Endometrium (tissue), 2 donors: ENCODE measurements at regions not wholly inside any gene's neighbourhood (a gene's known extent, or its start where the extent isn't known, plus 50 kb on each side); places are given as distances from the start of the nearest gene placed in this dataset.

Experiments used
- FAIRE-seq: peaks from 2 replicates; lab custom pipeline; 2012; peaks lifted over from hg19 to GRCh38; lab: Jason Lieb, UNC
- donor health status: control.
- donor health status: control.

DNA sequence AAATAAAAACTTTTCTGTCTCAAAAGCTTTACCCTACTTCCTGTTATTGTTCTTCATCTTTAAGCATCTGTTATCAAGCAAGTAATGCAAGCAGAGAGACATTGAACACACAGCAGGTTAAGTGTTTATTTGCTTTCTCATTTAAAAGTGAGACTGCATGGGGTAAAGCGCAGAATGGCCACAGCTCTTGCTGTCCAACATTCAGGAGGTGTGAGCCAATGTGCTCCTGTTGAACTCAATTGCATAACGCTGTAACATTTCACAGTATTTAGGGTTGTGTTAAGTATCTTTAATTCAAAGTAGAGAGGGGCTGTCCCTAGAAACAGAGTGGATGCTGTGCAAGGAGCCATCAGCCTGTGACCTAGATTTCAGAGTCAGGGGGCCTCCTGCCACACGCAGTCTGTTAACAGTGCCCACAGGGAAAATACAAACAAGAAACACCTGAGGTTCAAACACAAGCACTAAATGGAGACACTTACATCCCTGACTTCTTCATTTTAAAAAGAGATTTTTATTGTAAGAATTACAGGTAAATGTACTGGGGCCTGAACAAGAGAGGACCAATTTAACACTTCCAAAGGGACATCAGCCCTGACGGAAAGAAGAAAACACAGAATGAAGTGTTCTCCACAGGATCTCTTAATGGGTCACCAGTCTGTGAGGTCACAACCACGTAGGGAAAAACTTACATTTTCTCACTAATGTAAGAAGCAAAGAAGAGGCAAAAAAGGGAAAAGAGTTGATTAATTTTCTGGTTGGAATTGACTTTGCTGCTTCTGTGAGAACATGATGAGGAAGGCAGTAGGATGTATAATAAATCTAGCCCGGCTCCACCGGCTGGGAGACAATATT is 815.1 kb downstream of the VGLL3 start:
- no peak for FAIRE-seq

DNA sequence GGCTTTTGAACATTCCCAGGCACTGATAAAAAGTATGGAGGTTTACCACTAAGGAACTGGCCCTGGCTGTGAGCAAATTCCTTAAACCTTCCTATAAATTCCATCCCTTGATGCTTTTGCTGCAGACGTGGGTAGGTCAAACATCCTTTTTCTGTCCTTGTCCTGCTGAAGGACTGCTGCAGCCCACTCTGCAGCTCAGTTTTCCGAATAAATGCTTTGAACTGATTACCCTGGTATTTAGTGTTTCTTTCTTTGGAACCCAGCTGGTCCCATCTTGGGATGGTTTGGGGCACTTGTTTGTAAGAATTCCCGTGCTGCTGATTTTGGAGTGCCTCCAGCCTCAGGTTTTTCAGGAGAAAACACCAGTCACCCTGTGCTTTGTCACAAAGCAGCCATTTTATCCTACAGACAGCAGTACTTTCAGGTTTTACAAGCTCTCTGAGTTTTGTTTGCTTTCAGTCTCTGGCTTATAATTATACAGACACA is 815.9 kb downstream of the VGLL3 start:
- no peak for FAIRE-seq

DNA sequence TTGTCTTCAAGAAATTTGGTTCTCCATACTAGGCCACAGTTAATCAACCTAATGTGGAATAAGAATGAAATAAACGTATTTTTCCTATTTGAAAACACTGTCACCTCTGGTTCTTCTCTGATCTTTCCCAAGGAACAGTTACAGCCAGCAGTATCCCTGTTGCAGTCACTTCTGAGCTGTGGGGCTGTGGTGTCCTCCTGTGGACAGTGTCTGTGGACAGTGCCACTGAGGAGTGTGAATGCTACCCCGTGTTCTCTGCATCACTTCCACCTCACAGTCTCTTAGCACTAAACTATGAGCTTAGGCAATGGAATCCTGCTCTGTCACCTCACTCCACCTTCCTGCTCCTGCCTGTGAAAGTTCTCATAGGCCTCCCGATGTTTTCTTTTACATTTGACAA is 817.5 kb downstream of the VGLL3 start:
- no peak for FAIRE-seq

DNA sequence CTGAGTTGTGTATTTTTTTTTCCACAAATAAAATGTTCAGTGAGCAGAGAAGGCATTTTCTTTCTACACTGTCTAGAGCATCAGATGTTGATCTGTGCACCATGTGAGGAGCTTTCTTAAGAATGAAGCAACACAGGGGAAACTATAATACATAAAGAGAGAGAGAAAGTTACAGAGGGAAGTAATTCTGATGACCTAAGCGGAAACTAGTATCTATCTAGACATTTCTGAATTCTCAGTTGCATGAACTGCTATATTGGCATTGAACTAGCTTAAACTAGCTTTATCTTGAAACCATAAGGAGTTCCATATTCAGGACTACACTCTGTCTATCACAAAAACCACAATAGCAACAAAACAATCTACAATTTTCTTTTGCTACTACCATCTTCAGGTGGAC is 822.4 kb downstream of the VGLL3 start:
- FAIRE-seq = no peak

DNA sequence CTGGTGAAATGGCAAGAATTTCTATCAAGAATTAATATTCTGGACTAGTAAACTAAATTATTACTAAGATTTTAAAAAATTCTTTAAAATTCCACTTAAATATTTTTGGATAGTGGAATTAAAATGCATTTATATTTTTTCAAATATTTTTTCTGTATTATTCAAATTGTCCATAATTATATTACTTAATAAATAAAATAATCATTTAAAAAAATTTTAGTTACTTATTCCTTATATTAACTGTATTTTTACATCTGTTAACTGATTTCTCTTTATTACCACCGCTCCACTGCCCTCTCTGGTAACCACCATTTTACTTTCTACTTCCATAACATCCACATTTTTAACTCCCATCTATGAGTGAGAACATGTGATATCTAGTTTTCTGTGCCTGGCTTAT is 828.4 kb downstream of the VGLL3 start:
- no peak for FAIRE-seq

DNA sequence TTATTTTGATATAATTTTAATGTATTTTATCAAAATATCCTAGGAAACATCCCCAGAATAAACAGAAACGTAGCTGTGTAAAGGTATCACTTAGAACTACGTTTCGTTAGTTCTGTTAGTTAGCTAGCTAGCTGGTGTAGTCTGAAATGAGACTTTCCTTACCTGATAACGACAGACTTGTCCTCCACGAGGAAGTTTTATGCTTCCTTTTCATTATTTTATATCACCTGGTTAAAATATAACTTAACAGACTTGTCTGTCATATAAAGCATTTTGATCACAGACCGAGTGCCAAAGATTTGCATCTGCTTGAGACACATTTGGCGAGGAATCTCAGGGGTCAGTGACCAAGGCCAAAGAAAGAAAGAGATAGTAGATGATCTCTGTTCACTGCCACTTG is 829.5 kb downstream of the VGLL3 start:
- no peak for FAIRE-seq

DNA sequence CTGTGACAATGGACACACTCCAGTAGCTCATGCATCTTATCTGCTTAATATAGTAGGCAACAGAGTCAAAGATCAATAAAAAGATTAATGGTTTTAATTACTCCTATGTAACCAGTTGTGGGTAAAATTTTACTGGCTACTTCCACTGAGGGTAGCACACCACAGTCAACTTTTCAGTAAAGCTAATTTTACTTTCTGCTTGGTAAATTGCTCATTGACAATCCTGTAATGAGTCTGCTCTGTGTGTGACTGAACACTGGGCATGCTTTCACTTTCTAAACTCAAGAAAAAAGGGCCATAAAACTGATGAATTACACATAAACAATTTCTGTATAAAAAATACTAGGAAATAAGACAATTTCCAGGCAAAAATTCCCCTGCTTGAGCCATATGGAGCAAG is 838.3 kb downstream of the VGLL3 start:
- no peak for FAIRE-seq

DNA sequence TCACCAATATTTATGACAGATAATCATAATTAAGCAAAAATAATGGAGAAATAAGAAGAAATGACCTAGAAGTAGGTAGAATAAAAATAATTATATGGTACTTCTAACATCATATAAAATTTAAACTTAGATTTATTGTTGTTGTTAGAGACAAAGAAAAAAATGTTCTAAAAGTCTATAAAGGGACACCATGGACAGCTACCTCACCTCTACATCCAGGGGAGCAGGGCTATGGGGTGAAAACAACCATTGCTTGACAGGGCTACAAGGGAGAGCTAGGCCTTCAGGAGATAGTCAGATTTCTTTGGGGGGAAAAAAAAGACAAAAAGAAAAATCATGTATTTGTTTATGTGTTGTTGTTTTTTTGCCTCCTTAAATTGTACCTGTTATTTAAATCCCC is 841.9 kb downstream of the VGLL3 start:
- FAIRE-seq = no peak

DNA sequence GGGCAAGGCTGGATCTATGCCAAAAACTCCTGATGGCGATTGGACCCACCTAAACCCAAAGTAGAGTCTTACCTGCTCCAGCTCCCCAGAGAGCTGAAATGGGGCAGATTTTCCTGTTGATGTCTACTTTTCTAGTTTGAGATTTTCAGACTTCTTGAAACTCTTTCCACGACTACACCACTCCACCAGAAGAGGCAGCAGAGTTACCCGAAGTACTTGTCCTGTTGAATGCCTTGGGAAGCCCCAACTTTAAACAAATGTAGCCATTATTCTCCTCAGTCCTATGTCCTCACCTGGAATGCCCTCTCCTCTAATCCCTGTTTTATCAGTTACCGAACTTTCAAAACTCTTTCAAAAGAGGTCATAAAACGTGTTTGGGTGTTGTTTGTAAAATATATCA is 843.8 kb downstream of the VGLL3 start:
- FAIRE-seq = no peak

DNA sequence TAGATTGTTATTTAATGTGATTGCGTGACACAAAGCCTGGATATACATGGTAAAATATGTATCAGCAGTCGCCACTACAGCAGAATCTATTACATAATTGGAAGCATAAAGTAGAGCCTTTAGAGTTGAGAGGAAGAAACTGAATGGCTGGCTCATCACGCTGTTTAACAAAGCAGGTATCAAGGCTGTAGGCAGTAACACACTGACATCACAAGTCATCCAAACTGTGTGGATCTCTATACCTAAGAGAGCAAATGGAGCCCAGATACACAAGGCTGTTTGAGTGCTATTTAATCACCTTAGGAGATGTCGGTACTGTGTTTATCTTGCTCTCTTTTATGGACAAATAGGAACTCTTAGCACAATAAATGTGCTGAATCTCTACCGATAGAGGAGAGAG is 864.4 kb downstream of the VGLL3 start:
- FAIRE-seq = no peak
